ENCODE measurements at regions not wholly inside any gene's neighbourhood (a gene's known extent, or its start where the extent isn't known, plus 50 kb on each side); places are given as distances from the start of the nearest gene placed in this dataset.

DNA sequence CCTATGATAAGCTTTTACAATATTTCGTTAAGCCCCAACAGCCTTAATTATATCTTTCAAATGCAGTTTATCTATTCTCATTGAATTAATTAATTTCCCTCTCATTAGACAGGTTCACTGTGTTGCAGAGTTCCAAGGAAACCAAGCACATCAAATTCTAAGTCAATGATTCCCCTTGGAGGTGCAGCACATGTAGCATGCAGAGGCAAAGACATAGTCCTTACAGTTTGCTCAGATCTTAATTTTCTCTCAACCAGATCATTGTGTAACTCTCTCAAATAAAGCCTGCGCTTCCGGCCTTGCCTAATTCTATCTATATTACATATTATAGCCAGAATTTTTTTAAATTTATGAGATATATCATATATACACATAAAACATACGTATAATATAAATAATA lies 205.4 kb downstream of the GRIA2 start:
- no peaks in the 10 kb centered on the region for H3F3A ChIP-seq (ENCODE audit: insufficient read depth, low read depth)
- no peaks in the 10 kb centered on the region for H3K36me3 ChIP-seq (ENCODE audit: low read depth)
- CTCF ChIA-PET, result no interaction called here
- no peaks in the 10 kb centered on the region for H3K9me3 ChIP-seq (ENCODE audit: insufficient read depth, low read depth)
- H3K79me2 ChIP-seq (ENCODE audit: low read depth), result no peaks in the 10 kb centered on the region
- H4K20me1 ChIP-seq (ENCODE audit: insufficient read depth), result no peaks in the 10 kb centered on the region
- H2AFZ ChIP-seq, result no peak overlapping the region
- no peak overlapping the region for H3K4me2 ChIP-seq
- no peak for TF ChIP-seq EZH2 (IDR thresholded peaks at IDR 0.05; ENCODE audit: low read depth)
- TF ChIP-seq, protein P1, sequence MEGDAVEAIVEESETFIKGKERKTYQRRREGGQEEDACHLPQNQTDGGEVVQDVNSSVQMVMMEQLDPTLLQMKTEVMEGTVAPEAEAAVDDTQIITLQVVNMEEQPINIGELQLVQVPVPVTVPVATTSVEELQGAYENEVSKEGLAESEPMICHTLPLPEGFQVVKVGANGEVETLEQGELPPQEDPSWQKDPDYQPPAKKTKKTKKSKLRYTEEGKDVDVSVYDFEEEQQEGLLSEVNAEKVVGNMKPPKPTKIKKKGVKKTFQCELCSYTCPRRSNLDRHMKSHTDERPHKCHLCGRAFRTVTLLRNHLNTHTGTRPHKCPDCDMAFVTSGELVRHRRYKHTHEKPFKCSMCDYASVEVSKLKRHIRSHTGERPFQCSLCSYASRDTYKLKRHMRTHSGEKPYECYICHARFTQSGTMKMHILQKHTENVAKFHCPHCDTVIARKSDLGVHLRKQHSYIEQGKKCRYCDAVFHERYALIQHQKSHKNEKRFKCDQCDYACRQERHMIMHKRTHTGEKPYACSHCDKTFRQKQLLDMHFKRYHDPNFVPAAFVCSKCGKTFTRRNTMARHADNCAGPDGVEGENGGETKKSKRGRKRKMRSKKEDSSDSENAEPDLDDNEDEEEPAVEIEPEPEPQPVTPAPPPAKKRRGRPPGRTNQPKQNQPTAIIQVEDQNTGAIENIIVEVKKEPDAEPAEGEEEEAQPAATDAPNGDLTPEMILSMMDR (conservative IDR thresholded peaks at IDR 0.05), result no peak
- no peaks in the 10 kb centered on the region for H3K4me1 ChIP-seq (replicated peaks; ENCODE audit: insufficient read depth)
- H3K27me3 ChIP-seq (ENCODE audit: insufficient read depth, low read depth), result no peaks in the 10 kb centered on the region
- intact Hi-C loops (cut with micrococcal nuclease; ENCODE audit: unreplicated experiment), result no loop called here
- no TSS peak for BruUV-seq (replicated peaks)
- H3K27ac ChIP-seq, result no peak overlapping the region
- no peak for DNase-seq
- POLR2A ChIA-PET (ENCODE audit: unreplicated experiment), result no interaction called here
- no peak overlapping the region for H3K4me3 ChIP-seq
- H3K9me2 ChIP-seq (ENCODE audit: insufficient read depth), result no peaks in the 10 kb centered on the region

DNA sequence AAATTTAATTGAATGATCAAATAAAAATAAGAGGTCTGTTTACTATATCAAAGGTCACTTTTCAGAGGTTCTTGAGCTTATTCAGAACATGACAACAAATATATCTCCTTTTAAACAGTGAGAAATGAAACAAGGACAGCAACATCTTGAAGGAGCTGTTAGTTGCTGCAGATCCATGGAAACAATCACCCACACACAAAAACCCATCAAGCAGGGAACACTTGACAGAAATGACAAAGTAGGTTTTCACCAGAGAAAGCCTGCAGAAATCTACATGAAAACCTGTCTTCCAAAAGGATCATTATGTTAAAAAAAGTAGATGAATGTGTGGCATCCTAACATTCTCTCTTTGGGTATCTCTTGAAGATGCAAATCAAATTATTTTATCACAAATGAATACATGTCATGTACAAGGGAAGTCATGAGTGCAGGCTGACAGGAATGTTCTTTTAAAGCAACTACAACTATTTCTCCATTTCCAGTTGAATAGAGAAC lies 203.0 kb downstream of the GRIA2 start:
- BruUV-seq (replicated peaks), result no TSS peak
- Histone ChIP-seq H3K9me2 (ENCODE audit: insufficient read depth) (no peaks in the 10 kb centered on the region), H3K9me3 (ENCODE audit: insufficient read depth, low read depth) (no peaks in the 10 kb centered on the region), H3K4me3 (no peak overlapping the region), H2AFZ (no peak overlapping the region), H4K20me1 (ENCODE audit: insufficient read depth) (no peaks in the 10 kb centered on the region), H3K4me1 (replicated peaks; ENCODE audit: insufficient read depth) (no peaks in the 10 kb centered on the region), H3K27me3 (ENCODE audit: insufficient read depth, low read depth) (no peaks in the 10 kb centered on the region), H3K36me3 (ENCODE audit: low read depth) (no peaks in the 10 kb centered on the region), H3K79me2 (ENCODE audit: low read depth) (no peaks in the 10 kb centered on the region), H3K4me2 (no peak overlapping the region), H3F3A (ENCODE audit: insufficient read depth, low read depth) (no peaks in the 10 kb centered on the region), H3K27ac (no peak overlapping the region)
- ChIA-PET POLR2A (ENCODE audit: unreplicated experiment) (interaction anchor here (0.6 kb wide), 1 partner anchor 1670 kb away, joined by 4 read pairs; no protein-coding TSS in a partner anchor), CTCF (no interaction called here)
- DNase-seq, result no peak
- intact Hi-C loops (cut with micrococcal nuclease; ENCODE audit: unreplicated experiment), result no loop called here
- TF ChIP-seq, protein P1 (conservative IDR thresholded peaks at IDR 0.05), result no peak
- no peak for TF ChIP-seq EZH2 (IDR thresholded peaks at IDR 0.05; ENCODE audit: low read depth)

DNA sequence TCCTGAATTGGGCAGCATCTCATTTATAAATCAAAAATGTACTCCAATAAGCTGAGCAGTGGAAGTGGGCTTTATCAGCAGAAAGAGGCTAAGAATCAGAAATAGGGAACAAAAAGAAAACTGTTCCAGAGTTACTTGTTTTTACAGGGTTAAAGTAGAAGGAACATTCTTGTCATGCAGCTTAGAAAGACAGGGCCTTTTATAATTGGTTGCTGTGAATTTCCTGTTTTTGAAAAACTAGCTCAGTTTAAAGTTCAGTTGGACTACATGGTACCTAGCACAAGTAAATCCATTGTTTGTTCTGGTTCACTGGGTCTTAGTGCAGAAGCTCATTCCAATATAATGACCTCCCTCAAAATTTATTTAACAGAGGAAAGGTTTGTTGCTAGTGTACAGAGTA lies 200.8 kb downstream of the GRIA2 start:
- H4K20me1 ChIP-seq (ENCODE audit: insufficient read depth), result no peaks in the 10 kb centered on the region
- TF ChIP-seq EZH2 (IDR thresholded peaks at IDR 0.05; ENCODE audit: low read depth), result no peak
- TF ChIP-seq, protein P1 (conservative IDR thresholded peaks at IDR 0.05), result no peak
- intact Hi-C loops (cut with micrococcal nuclease; ENCODE audit: unreplicated experiment), result no loop called here
- H3K4me1 ChIP-seq (replicated peaks; ENCODE audit: insufficient read depth), result no peaks in the 10 kb centered on the region
- no peaks in the 10 kb centered on the region for H3K36me3 ChIP-seq (ENCODE audit: low read depth)
- no peaks in the 10 kb centered on the region for H3K9me2 ChIP-seq (ENCODE audit: insufficient read depth)
- no peaks in the 10 kb centered on the region for H3K79me2 ChIP-seq (ENCODE audit: low read depth)
- H3K4me3 ChIP-seq, result no peak overlapping the region
- H3F3A ChIP-seq (ENCODE audit: insufficient read depth, low read depth), result no peaks in the 10 kb centered on the region
- H3K27me3 ChIP-seq (ENCODE audit: insufficient read depth, low read depth), result no peaks in the 10 kb centered on the region
- BruUV-seq (replicated peaks), result no TSS peak
- ChIA-PET POLR2A (ENCODE audit: unreplicated experiment) (no interaction called here), CTCF (no interaction called here)
- DNase-seq, result no peak
- no peak overlapping the region for H2AFZ ChIP-seq
- H3K4me2 ChIP-seq, result no peak overlapping the region
- H3K27ac ChIP-seq, result no peak overlapping the region
- H3K9me3 ChIP-seq (ENCODE audit: insufficient read depth, low read depth), result no peaks in the 10 kb centered on the region

Measured in PC-9 (cell line).